GM21717 (cell line): ENCODE measurements at regions not wholly inside any gene's neighbourhood (a gene's known extent, or its start where the extent isn't known, plus 50 kb on each side); places are given as distances from the start of the nearest gene placed in this dataset.
"Not testable (repeated sequence)": the region's sequence is repeated elsewhere in the genome, so short reads cannot be mapped to it uniquely, and the experiment has no call there.

ENCODE experiments used
- ATAC-seq: cut with Tn5 transposase; IDR thresholded peaks from one replicate; pipeline ENCODE4 v1.9.1; 2021; ENCODE audit warnings: mild to moderate bottlenecking, moderate library complexity; ENCODE audit not compliant: unreplicated experiment

- no peak for ATAC-seq
These were observed 236.6 kb downstream of the MFSD1 start for GRCh38 chr3:159038405-159038804.

DNA sequence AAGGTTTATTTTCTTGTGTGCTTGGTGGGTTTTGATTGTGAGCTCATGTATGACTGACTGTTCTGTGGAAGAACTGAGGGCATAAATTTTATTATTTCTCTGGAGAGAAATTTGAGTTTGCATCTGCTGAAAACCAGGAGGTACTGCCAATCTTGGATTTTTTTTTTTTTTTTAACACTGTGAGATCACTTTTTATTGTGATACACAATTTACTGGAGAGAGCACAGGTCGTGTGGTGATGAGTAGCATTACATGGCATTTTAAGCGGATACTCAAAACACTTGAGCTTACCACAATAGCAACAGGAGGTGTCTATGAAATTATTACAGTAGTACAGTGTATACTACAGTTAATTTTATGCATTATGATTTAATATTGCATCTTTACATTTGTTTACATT lies 237.4 kb downstream of the MFSD1 start:
- ATAC-seq = no peak

GRCh38 chr3:159045279-159045885 lies 243.5 kb downstream of the MFSD1 start:
- no peak for ATAC-seq

- ATAC-seq = no peak
These were observed 245.5 kb downstream of the MFSD1 start for GRCh38 chr3:159047361-159047760.

- not testable (repeated sequence) for ATAC-seq
These were observed 250.6 kb downstream of the MFSD1 start for GRCh38 chr3:159052494-159052893.

DNA sequence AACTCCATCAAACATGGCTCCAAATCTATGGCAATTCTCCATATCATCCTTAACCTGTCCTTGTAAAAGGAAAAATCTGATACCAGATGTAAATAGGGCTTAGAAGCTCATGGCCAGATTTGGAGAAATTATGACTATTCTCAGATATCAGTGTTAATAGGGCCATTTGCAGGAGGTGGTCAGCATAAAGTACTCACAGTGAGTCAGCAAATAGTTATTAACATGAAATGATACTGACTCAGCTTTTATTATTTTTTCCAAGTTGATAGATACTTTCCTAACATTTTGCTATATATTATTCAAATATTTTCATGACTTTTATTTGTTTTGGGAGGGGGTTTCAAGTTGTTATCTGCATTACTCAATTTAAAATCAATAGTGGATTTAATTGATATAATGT lies 255.8 kb downstream of the MFSD1 start:
- no peak for ATAC-seq

DNA sequence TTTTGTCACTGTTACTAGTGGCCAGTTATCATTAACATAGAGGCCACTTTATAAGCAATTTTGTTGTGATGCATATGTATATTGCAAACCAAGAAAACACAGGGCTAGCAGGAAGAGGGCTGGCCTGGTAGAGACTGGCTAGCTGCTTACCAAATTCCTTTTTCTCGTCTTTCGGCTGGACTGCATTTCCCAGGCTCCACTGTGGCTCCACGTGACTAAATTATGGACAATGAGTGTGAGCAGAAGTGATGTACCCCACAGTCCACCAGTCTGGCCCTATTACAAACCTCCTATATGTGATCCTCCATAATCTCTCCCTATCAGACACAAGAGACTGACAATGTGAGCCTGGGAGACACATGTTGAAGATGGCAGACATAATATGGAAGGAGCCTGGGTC lies 257.0 kb downstream of the MFSD1 start:
- no peak for ATAC-seq

DNA sequence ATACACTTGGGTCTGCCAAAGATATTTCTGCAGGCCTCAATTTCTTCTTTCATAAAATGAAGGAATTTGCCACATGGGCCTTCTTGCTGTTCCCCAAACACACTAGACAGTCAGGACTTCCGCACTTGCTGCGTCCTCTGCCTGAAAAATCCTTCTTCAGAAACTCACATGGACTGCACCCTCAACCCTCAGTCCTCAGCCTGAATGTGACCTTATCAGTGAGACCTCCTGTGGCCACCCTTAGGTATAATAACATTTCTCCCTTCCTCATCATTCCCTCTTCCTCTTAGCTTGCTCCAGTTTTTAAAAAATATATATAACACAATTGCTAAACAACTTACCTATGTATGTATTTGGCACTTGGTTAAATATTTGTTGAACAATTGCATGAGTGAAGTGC lies 257.5 kb downstream of the MFSD1 start:
- ATAC-seq = no peak

DNA sequence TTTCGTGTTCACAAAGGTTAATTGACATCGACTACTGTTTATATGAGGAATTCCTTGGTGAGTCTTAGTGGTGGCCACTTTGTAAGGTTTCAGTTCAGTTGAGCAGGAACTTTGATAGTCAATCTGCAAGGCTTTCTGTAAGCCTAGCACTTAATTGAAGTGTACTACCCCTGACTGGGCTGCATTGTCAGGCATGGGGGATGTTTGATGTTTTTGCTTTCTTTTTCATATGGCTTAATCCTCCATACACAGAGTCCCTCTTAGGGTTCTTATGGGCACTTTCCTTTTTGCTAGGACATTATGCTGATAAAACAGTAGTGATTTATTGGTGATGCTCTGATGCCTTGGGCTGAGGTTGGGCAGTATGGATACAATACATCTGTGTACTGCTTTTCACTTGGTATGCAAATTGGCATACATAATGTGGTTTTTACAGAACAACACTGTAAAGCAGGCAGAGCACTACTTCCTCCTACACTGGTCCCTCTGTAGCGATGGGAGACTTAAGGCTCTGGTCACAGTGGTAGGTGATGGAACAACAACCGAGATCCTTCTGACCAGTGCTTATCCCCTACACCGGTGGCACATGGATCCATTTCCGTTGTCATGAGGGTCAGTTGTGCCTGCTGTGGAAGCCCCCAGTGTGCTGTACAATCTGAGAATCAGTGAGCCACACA lies 261.0 kb downstream of the MFSD1 start:
- ATAC-seq = peak; percentile 61

DNA sequence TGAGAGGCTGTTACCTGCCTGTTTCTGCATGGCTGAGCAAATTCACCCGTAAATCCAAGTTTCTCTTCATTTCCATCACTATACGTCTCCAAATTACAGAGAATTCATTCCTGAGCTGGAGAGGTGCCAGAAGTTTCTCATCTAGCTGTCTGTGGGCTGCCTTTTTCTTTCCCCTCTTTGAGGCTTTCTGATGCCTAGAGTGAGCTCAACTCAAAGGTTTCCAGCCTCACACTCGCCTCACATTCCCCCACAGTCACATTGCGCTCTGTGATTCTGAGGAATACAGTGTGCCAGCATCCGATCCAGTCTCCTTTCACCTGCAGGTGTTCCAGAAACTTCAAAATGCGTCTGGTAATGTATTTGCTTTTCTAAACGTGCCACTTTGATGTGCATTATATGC lies 267.2 kb downstream of the MFSD1 start, which contains the start of gene IQCJ:
IQCJ (plus strand) TSS at position 229 of the 400 bp plus-strand sequence.
- no peak for ATAC-seq

GRCh38 chr3:159069866-159070425 lies 268.1 kb downstream of the MFSD1 start:
- no peak for ATAC-seq

DNA sequence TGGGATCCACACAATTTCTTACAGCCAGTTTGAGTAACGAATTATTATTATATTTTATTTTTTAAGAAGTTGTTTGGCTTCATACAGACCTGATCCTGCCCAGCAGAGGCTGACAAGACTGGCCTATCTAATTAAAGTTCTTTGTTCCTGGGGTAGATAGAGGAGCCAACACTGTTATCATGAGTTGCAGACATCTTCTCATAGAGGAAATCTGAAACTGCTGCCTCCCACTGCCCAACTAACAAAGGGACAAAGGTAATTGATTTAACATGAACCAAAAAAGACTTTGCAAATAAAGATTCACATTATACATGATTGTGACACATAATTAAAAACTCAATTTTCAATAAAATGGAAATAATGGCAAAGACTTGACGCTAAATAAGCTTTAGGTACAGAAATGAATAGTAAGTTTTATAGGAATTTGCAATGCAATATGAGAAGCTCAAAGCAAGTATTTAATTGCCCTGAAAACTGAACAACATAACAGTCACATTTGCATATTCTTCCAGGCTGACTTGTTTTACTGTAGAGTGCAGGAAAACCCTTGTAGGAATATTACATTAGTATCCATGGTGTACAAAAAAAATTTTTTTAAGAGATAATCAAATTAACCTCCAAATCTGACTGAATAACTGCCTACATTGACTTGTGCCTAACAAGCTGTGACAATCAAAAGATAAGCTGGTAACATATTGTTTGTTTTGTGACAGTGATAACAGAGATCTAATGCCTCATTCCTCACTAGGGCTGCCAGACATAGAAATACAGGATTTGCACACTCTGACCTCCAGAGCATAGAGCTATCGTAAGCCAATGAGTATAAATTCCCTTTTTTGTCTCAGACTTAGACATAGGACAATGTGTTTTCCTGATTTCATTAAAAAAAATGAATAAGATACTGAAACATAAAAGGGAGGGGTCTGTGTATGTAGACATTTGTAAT lies 273.2 kb downstream of the MFSD1 start:
- ATAC-seq = no peak

DNA sequence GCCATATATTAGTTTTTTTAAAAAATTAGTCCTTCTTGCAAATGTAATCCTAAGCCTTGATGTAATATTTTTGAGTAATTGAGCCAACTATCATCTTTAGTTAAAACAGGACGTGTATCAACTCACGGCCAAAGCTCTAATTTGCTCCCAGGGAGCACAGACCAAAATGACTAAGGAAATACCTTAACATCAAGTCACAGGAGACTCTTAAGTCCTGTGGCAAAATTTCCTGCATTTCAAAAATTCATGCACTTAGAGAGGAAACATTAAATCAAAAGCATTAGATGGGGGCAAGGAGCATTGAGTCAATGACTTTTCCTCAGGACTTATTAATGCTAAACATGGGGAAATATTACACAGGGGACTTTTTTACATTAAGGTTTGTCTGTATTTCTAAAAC lies 276.0 kb downstream of the MFSD1 start:
- no peak for ATAC-seq

GRCh38 chr3:159080256-159080655 lies 278.4 kb downstream of the MFSD1 start:
- ATAC-seq = no peak

DNA sequence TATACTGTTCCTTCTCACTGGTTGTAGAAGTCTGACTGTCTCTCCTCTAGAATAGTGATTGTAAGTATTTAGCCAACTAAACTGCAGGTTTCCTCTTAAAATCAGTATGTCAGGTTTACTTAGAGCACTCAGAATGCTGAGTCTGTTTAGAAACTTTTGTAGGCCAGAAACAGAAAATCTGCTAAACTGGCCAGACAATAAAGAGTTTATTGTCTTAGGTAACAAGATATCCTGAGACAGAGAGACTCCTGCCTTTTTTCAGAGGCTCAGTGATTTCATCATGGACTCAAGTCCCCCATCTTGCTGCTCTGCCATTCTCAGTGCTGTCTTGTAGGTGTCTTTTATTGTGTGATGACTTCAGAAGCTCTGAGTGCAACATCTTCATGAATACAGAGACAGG lies 279.0 kb downstream of the MFSD1 start:
- ATAC-seq = no peak

DNA sequence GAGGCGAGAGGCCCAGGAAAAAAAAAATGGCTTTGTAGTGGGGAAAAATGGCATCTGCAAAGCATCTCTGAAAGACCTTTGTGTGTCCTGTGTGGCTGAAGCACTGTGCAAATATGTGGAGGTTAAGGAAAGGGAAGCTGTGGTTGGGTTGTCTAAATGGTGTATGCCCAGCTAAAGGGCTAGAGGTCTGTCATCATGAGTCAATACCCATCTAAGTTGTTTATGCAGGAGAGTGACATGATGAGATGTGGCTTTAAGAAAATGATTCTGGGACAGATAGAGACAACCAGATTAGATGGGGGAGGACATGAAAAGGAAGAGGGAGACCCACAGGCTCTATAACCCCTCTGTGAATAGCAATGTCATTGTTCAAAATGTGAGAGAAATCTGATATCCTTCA lies 280.7 kb downstream of the MFSD1 start:
- ATAC-seq = no peak

DNA sequence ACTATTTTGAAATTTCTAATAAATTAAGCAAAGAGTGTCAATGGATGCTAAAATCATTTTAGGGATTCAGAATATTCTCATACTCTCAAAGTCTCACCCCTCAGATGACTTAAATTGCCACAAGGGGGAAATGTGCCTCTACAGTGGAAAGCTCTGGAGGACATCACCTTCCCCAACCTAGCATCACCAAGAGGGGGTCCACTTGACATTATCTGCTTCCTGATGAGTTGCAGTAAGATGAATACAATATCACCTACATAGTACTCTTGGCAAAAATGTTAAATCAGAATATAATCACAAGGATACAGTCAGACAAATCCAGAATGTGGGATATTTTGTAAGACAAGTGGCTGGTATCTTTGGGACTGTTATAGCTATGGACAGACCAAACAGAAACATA lies 290.1 kb downstream of the MFSD1 start:
- no peak for ATAC-seq

- ATAC-seq = no peak
These were observed 300.1 kb downstream of the MFSD1 start for GRCh38 chr3:159102001-159102400.

DNA sequence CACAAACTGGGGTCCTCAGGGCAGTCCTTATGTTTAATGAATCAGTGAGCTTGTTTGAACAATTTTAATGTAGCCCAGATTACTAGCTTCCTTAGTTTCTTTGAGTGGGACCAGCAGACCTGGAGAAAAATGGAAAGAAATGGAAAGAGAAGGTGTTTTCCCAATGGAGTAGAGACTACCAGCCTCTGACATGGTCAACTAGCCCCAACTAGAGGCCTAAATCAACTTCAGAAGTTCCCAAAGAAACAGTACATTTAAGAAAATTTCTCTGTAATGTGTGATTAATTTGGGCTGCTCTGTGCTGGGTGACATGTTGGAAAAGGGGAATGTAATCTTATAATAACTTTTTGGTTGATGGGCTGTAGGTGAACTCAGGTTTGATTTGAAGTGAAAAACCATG lies 310.9 kb downstream of the MFSD1 start:
- no peak for ATAC-seq

DNA sequence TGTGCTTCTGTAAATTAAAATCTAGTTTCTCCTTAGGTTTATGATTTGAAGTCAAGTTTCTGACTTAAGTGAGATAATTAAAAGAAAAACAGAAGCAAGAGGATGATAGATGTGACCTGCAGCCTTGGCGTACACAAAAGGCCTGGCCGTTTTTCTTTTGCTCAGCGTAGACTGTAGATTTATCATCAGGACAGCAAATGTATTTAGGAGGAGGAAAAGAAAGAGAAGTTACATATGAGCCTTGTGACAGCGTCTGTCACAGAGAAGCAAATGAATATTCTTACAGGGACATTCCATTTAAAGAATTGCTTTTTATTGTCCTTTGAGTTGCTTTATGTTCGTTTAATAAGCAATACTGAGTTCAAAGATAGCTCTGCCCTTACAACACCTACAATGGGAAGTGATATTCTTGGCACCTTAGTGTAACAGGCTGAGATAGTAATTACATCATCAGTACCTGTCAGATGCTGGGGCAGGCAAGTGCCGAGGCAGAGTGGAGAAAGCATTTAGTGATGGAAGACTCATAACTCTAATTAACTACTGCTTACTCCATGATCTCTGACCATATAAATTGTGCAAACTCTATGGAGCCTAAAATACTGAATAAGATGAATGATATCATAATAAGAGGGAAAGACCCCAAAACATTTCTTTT lies 311.5 kb downstream of the MFSD1 start:
- no peak for ATAC-seq

- ATAC-seq = no peak
These were observed 312.7 kb downstream of the MFSD1 start for GRCh38 chr3:159114582-159114981.
